Effector memory CD4-positive, alpha-beta T cell (primary cell): ENCODE measurements at regions not wholly inside any gene's neighbourhood (a gene's known extent, or its start where the extent isn't known, plus 50 kb on each side); places are given as distances from the start of the nearest gene placed in this dataset.

Experiments
- DNase-seq, 3 donors: peaks; one replicate each; pipeline ENCODE4 v3.0.0-alpha.2; 2020
- H3K27ac ChIP-seq: 2 replicates; pipeline ENCODE4 v1.7.0; 2013; ENCODE audit warnings: mild to moderate bottlenecking, low read length, moderate library complexity; ENCODE audit not compliant: insufficient read depth, poor library complexity, severe bottlenecking
- H3K27me3 ChIP-seq: replicated peaks from 2 replicates; pipeline ENCODE4 v1.7.0; 2013; ENCODE audit warnings: mild to moderate bottlenecking, low read length; ENCODE audit not compliant: insufficient read depth, control insufficient read depth, poor library complexity, severe bottlenecking
- H3K36me3 ChIP-seq: 2 replicates; pipeline ENCODE4 v1.7.0; 2013; ENCODE audit warnings: mild to moderate bottlenecking, low read length, moderate library complexity; ENCODE audit not compliant: control insufficient read depth, insufficient read depth
- H3K4me1 ChIP-seq: 2 replicates; pipeline ENCODE4 v1.7.0; 2013; ENCODE audit warnings: low read length, mild to moderate bottlenecking; ENCODE audit not compliant: control insufficient read depth, insufficient read depth, poor library complexity, severe bottlenecking
- H3K4me3 ChIP-seq: 2 replicates; pipeline ENCODE4 v1.7.0; 2013; ENCODE audit warnings: low read length, low read depth, mild to moderate bottlenecking; ENCODE audit not compliant: insufficient read depth, poor library complexity, severe bottlenecking
- H3K9me3 ChIP-seq: 2 replicates; pipeline ENCODE4 v1.7.0; 2013; ENCODE audit warnings: mild to moderate bottlenecking, low read length, moderate library complexity; ENCODE audit not compliant: control insufficient read depth

DNA sequence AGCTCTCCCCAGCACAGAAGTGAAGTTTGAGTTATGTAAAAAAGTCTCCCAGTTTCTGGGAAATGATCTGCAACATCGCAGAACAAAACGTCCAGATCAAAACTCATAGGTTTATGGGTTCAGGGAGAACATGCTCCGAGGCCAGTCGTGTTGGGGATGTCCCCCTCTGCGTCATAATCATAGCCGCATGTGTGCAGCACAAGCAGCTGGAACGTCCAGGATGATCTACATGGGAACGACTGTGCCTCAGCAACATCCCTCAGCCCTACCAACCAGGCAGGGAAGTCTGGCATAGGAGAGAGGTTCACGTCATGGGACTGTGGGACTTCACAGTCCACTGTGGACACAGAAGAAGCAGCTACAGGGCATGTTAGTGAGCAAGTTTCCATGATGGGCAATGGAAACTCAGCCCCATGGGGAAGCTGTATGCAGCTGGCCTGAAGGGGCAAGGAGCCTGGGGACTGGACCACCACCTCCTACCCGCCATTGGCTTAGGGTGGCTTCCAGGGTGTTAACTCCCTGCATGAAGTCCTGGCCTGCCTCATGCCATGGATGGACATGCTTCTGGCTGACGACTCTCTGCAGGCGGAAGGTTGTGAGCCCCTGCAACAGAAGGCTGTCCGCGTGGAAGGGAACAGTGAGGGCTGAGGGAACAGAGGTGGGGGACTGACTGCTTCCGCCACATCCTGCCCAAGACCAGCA, 96.9 kb downstream of the COPS8 start:
- Histone ChIP-seq H3K9me3 (no peaks in the 10 kb centered on the region), H3K4me1 (no peaks in the 10 kb centered on the region), H3K36me3 (no peaks in the 10 kb centered on the region), H3K4me3 (no peak overlapping the region), H3K27me3 (no peaks in the 10 kb centered on the region), H3K27ac (no peak overlapping the region)
- DNase-seq = no peak

DNA sequence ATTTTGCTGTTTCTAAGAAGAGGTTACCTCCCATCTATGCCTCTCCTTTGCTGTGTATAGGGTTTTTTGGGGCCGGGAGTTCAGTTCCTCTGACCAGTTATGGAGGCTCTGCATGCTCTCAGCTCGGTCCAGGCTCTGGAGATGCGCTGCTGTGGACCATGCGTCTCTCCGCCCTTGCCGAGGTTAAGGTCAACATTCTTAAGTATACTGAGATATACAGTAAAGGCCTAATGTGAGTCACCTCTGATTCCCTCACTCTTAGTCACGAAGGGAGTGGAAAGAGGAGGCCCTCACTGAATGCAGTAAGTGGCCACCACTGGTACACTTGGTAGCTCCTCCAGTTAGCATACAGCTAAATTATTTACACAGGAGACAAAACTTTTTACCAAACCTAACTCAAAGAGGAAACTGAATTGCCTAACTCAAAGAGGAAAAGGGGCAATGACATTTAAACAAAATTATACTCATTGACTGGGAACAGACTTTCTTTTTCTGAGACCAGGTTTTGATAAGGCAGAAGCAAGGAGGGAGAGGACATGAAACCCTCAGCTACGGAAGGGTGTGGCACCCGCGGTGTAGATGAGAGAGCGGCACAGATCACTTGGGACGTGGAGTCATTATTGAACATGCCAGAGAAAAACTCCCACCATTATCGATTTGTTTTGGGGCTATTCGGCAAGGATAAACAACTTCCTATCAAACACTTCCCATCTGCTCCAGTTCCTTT, 98.7 kb downstream of the COPS8 start:
- H3K4me3 ChIP-seq = no peak overlapping the region
- H3K27me3 ChIP-seq = no peaks in the 10 kb centered on the region
- no peak overlapping the region for H3K27ac ChIP-seq
- H3K36me3 ChIP-seq = no peaks in the 10 kb centered on the region
- no peak for DNase-seq
- no peaks in the 10 kb centered on the region for H3K4me1 ChIP-seq
- no peaks in the 10 kb centered on the region for H3K9me3 ChIP-seq

DNA sequence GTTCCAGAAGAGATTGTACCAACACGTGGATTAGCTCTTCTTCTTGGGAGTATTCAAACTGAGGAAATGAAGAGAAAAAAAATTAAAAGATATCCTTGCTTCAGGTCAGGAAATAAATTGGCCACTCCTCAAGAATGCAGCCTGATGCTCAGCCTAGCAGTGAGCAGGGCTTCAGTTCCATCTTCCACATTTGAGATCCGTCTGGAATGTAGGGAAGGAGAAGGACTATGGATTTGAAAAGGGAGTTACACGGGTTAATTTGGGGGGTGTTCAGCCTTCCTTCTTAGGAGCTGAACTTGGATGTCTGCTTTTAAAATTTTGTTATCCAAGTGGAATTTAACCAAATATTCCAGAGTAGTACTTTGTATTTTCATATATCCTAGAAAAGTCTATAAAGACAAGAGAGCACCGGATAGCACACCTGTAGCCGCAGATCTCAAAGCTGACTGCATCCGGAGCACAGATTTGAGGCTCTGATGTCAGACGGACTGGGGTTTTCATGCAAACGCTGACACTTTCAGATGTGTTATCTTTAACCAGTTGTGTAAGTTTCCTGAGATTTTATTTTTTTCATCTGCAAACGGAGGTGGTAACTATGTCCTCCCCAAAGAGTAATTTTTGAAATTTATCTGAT, 99.3 kb downstream of the COPS8 start:
- no peak for DNase-seq
- Histone ChIP-seq H3K27ac (no peak overlapping the region), H3K27me3 (no peaks in the 10 kb centered on the region), H3K36me3 (no peaks in the 10 kb centered on the region), H3K9me3 (no peaks in the 10 kb centered on the region), H3K4me3 (no peak overlapping the region), H3K4me1 (no peaks in the 10 kb centered on the region)

DNA sequence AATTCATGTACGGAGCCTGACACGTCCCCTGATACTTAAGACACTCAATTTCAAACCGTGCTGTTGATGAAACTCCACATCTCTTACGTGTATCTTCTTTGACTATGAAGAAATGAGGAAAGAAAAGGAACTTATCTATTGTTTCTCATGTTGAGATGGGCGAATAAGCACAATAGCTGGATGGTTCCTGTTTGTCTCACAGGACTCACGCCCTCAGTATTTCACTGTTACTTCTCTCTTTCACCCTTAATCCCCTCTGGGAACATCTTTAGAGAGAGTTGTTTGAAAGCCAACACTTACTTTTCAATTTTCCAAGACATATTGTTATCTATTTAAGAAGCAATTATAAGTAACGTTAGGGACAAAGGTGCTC, 99.8 kb downstream of the COPS8 start:
- Histone ChIP-seq H3K9me3 (no peaks in the 10 kb centered on the region), H3K4me1 (no peaks in the 10 kb centered on the region), H3K27me3 (no peaks in the 10 kb centered on the region), H3K4me3 (no peak overlapping the region), H3K27ac (no peak overlapping the region), H3K36me3 (no peaks in the 10 kb centered on the region)
- no peak for DNase-seq

DNA sequence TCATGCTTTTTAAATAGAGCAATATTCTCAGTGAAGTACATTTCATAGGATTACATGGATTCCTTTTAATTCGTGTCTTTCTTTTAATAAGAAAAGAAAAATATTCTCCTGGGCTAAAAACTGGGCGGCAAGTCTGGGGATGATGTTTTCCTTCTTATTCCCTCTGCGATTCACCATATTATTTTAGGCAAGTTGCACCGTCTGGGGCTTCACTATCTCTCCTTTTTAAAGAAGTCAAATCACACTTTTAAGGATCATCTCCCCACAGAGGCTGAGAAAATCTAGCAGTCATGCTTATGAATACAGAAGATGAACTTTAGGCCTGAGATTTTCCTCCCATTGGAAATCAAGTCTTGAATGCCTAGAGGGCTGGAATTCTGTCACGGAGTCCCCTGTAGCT, 104.1 kb downstream of the COPS8 start:
- H3K36me3 ChIP-seq = no peaks in the 10 kb centered on the region
- H3K4me1 ChIP-seq = no peaks in the 10 kb centered on the region
- H3K27me3 ChIP-seq = no peaks in the 10 kb centered on the region
- DNase-seq = no peak
- no peak overlapping the region for H3K4me3 ChIP-seq
- no peak overlapping the region for H3K27ac ChIP-seq
- H3K9me3 ChIP-seq = no peaks in the 10 kb centered on the region

DNA sequence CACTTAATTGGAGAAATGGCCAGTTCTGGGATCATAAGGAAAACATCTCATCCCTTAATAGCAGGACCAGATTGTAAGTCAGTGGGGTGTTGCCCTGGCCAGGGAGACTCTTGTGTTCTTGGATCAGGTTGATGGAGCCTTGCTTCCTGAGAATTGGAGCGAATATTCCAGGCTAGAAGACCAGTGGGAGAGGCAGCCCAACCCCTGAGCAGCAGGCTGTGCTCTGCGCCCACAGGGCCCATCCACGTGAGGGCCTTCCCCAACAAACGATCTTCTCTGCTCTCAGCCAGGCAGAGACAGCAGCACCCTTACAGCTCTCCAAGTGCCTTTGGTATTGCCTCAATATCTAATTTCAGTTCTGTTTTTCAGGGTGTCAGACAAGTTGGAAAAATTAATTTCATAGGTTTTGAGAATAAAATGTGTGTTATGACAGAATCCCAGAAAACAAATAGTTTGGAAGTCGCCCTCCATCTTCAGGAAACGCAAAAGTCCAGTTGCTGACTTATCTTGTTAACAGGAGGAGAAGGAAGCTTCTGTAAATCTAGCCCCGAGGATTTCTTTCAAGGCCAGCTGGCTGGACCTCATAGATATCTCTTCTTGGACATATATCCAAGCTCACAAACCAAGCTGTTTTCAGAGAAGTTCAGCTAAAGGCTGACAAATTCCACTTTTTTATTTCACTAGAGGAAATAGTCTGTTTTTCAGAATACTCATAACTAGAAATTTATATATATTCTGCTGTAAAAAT, 105.5 kb downstream of the COPS8 start:
- DNase-seq = no peak
- H3K27ac ChIP-seq = no peak overlapping the region
- no peaks in the 10 kb centered on the region for H3K9me3 ChIP-seq
- H3K4me3 ChIP-seq = no peak overlapping the region
- no peaks in the 10 kb centered on the region for H3K4me1 ChIP-seq
- no peaks in the 10 kb centered on the region for H3K27me3 ChIP-seq
- no peaks in the 10 kb centered on the region for H3K36me3 ChIP-seq

DNA sequence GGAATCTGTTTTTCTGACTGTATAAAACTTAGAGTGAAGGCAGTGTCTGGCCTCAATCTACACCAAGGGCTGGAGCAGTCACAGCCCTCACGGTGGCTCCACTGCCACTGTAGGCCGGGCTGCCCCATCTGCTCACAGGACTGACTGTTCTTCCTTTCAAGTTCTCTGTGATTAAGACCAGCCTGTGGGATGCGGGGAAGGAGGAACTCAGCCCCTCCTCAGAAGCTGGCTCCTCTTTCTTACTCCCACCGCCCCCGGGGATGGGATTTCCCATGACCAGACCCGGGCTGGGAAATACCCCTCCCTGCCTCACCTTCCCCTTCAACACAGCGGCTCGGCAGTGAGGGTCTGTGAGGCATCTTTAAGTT, 106.0 kb downstream of the COPS8 start:
- no peaks in the 10 kb centered on the region for H3K4me1 ChIP-seq
- no peak for DNase-seq
- no peaks in the 10 kb centered on the region for H3K9me3 ChIP-seq
- H3K4me3 ChIP-seq = no peak overlapping the region
- no peaks in the 10 kb centered on the region for H3K36me3 ChIP-seq
- H3K27ac ChIP-seq = no peak overlapping the region
- no peaks in the 10 kb centered on the region for H3K27me3 ChIP-seq

DNA sequence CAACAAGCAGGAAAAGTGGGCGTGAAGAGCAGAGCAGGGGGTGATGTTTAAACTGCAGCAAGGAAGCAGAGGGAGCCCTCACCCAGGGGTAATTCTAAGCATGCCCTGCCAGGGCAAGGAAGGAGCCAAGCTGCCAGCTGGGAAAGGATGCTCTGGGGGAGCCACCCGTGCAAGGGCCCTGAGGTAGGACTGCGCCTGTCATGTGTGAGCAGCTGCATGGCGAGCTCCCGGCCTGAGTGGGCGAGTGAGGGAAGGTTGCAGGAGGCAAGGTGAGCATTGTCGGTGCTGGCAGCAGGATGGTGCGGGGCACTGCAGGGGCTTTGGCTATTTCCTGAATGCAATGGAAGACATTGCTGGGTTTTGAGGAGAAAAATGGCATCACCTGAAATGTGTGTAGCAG, 107.2 kb downstream of the COPS8 start:
- no peak overlapping the region for H3K4me3 ChIP-seq
- H3K9me3 ChIP-seq = no peaks in the 10 kb centered on the region
- DNase-seq = no peak
- H3K27ac ChIP-seq = no peak overlapping the region
- no peaks in the 10 kb centered on the region for H3K36me3 ChIP-seq
- H3K4me1 ChIP-seq = no peaks in the 10 kb centered on the region
- H3K27me3 ChIP-seq = no peaks in the 10 kb centered on the region

DNA sequence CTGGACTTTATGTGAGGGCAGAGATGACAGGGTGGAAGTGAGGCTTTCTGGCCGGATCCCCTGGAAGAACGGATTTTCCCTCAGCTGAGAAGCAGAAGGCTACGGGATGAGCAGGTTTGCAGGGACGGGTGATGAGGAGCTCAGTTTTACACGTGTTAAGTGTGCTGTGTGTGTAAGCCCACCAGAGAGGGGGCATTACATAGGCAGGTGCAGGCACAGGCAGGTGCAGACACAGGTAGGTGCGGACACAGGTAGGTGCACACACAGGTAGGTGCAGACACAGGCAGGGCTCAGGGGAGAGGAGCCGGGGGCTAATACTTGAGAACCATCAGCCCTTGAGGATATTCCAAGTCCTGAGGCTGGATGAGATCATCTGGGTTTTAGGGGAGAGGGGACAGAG, 107.7 kb downstream of the COPS8 start:
- Histone ChIP-seq H3K27me3 (no peaks in the 10 kb centered on the region), H3K9me3 (no peaks in the 10 kb centered on the region), H3K4me3 (no peak overlapping the region), H3K27ac (no peak overlapping the region), H3K4me1 (no peaks in the 10 kb centered on the region), H3K36me3 (no peaks in the 10 kb centered on the region)
- no peak for DNase-seq

DNA sequence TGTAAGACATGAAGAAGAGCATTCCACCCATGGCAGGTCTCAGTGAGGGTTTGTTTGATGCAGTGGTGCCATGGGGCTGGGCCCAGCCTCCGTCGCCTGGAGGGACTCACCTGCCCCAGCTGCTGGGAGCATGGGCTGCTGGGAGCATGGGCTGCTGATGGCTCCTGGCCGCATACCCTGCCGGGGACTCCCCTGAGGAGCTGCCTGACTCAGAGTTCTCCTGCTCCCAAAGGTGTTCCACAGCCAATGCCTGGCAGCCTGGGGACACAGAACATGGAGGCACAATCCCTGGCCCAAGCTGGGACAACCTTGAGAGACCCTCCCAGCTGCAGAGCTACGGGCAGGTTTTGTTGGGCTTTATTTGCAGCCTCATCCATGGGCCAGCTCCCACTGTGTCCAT, 108.4 kb downstream of the COPS8 start:
- Histone ChIP-seq H3K27me3 (no peaks in the 10 kb centered on the region), H3K27ac (no peak overlapping the region), H3K36me3 (no peaks in the 10 kb centered on the region), H3K4me1 (no peaks in the 10 kb centered on the region), H3K4me3 (no peak overlapping the region), H3K9me3 (no peaks in the 10 kb centered on the region)
- no peak for DNase-seq
